WTC11 (cell line): ENCODE measurements at regions not wholly inside any gene's neighbourhood (a gene's known extent, or its start where the extent isn't known, plus 50 kb on each side); places are given as distances from the start of the nearest gene placed in this dataset.

Experiments used
- CTCF ChIP-seq: fragments of 200-600 bp; IDR thresholded peaks from 2 replicates; pipeline ENCODE4 v1.8.0; 2022; ENCODE audit warnings: antibody characterized with exemption
- MLX ChIP-seq: sonication (generic); formaldehyde crosslinking; IDR thresholded peaks from 2 replicates; pipeline ENCODE4 v1.8.1; 2023; ENCODE audit warnings: mild to moderate bottlenecking, missing genetic modification reagents, moderate library complexity
- NR1H2 ChIP-seq: sonication (generic); formaldehyde crosslinking; IDR thresholded peaks from 2 replicates; pipeline ENCODE4 v1.9.0; 2021; ENCODE audit warnings: mild to moderate bottlenecking, moderate library complexity, missing genetic modification reagents
- SMAD3 ChIP-seq: sonication (generic); formaldehyde crosslinking; IDR thresholded peaks from 2 replicates; pipeline ENCODE4 v1.8.0; 2022; ENCODE audit warnings: missing genetic modification reagents, mild to moderate bottlenecking, borderline replicate concordance
- ZNF121 ChIP-seq: sonication (generic); formaldehyde crosslinking; IDR thresholded peaks from 2 replicates; pipeline ENCODE4 v1.8.0; 2023; ENCODE audit warnings: missing genetic modification reagents

GRCh38 chr13:112213467-112214255 is 146.7 kb downstream of the SOX1 start:
- TF ChIP-seq CTCF = no peak
- no peak for TF ChIP-seq NR1H2 (CRISPR knock-in tag)
- no peak for TF ChIP-seq ZNF121 (CRISPR knock-in tag)
- TF ChIP-seq MLX = no peak
- TF ChIP-seq SMAD3 = no peak
